ENCODE measurements at regions not wholly inside any gene's neighbourhood (a gene's known extent, or its start where the extent isn't known, plus 50 kb on each side); places are given as distances from the start of the nearest gene placed in this dataset.
A peak's percentile ranks its signal among the peaks of the same experiment; 100 is the strongest.

DNA sequence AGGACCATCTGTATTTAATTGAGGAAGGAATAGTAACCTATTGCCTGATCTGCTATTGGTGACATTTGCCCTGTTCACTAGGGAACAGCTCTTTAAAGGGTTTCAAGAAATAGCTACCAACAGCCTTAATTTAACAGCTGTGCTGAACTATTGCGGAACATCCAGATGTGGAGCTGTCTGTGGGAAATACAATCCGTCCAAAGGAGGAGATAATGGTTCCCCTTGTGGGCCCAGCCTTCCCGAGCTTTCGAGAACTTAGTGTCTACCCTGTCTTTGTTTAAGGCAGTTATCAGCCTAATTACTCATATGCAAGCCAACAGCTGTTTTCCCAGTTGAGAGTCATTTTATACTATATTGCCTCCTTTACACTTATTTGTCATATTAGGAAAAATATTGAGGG lies 398.6 kb downstream of the WDR72 start:
- no peak overlapping the region for H3K27ac ChIP-seq
- no peak for TF ChIP-seq ZFX (IDR thresholded peaks at IDR 0.05)
- TF ChIP-seq, protein P1, sequence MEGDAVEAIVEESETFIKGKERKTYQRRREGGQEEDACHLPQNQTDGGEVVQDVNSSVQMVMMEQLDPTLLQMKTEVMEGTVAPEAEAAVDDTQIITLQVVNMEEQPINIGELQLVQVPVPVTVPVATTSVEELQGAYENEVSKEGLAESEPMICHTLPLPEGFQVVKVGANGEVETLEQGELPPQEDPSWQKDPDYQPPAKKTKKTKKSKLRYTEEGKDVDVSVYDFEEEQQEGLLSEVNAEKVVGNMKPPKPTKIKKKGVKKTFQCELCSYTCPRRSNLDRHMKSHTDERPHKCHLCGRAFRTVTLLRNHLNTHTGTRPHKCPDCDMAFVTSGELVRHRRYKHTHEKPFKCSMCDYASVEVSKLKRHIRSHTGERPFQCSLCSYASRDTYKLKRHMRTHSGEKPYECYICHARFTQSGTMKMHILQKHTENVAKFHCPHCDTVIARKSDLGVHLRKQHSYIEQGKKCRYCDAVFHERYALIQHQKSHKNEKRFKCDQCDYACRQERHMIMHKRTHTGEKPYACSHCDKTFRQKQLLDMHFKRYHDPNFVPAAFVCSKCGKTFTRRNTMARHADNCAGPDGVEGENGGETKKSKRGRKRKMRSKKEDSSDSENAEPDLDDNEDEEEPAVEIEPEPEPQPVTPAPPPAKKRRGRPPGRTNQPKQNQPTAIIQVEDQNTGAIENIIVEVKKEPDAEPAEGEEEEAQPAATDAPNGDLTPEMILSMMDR (conservative IDR thresholded peaks at IDR 0.05), result no peak

DNA sequence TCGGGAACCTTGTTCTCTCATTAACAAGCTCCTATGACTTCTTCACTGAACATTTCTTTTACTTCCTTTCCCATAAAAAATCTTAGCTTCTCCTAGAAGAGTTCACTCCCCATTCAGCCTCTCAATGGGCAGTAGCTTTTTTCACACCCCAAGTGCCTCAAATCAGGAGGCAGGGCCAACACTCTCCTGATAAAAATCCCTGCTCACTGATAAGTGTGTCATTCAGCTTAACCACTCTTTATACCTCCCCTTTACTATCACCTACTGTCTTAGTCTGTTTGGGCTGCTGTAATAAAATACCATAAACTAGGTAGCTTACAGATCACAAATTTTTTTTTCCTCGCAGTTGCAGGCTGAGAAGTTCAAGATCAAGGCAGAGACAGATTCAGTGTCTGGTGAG lies 400.4 kb downstream of the WDR72 start:
- no peak overlapping the region for H3K27ac ChIP-seq
- TF ChIP-seq, protein P1 (conservative IDR thresholded peaks at IDR 0.05), result no peak
- no peak for TF ChIP-seq ZFX (IDR thresholded peaks at IDR 0.05)

DNA sequence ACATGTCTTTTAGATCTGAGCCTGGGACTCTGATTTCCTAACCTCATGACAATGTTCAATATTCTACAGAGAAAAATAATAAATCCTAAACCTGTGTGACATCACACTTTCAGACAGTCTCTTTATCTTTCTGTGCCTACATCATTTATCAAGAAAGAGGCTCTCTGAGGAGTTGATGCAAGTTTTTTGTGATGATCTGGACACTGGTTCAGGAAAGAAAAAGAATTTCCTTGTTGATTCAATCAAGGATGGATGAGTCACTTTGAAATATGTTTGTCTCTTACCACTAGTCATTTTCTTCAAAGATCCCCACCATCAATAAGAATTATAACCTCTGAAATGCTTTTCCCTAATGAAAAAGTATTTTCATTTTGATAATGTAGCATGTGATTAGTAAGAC lies 404.6 kb downstream of the WDR72 start:
- TF ChIP-seq, protein P1 (conservative IDR thresholded peaks at IDR 0.05), result no peak
- no peak for TF ChIP-seq ZFX (IDR thresholded peaks at IDR 0.05)
- no peak overlapping the region for H3K27ac ChIP-seq

GRCh38 chr15:53351373-53351772 lies 408.1 kb downstream of the WDR72 start:
- TF ChIP-seq, protein P1 (conservative IDR thresholded peaks at IDR 0.05), result peak; percentile 9
- no peak for TF ChIP-seq ZFX (IDR thresholded peaks at IDR 0.05)
- no peak overlapping the region for H3K27ac ChIP-seq

GRCh38 chr15:53346583-53346982 lies 412.9 kb downstream of the WDR72 start:
- TF ChIP-seq ZFX (IDR thresholded peaks at IDR 0.05), result no peak
- TF ChIP-seq, protein P1 (conservative IDR thresholded peaks at IDR 0.05), result no peak
- H3K27ac ChIP-seq, result no peak overlapping the region

DNA sequence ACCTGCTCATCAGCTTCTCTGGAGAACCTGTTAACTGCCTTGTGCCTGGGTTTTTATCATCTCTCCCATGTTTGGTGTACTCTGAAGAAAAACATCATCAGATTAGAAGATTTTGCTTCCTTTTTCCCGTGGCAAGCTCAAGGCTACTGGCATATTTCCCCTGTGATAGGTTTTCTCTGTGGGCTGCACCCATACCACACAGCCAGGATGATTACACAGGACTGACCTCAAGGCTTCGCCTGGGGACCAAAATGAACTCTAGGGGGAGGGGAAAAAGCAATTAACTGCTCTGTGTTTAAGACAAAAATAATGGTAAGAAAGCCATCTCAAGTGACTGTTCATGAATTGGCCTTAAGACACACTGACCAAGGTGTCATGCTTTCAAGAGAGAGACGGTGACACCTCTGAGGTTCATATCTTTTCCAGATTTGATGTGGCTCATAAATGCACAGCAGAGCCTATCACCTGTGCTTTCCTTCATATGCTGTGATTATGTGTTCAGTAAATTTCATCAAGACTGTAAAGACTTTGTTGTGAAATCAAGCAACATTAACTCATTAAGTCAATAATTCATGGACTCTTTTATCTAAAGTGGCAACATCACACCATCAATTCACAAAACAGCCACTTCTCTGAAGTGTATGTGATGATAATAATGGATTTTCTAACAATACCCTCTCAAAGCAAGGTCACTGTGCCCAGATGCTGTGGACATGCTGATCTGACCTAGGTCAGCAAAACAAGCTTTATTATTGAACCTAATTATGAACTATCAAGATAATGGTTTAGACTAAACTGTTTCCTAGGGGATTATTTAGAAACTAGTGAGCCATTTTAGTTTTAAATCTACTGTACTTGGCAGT lies 427.9 kb downstream of the WDR72 start:
- no peak for TF ChIP-seq ZFX (IDR thresholded peaks at IDR 0.05)
- TF ChIP-seq, protein P1 (conservative IDR thresholded peaks at IDR 0.05), result no peak
- no peak overlapping the region for H3K27ac ChIP-seq

- TF ChIP-seq, protein P1 (conservative IDR thresholded peaks at IDR 0.05), result no peak
- TF ChIP-seq ZFX (IDR thresholded peaks at IDR 0.05), result no peak
- H3K27ac ChIP-seq, result no peak overlapping the region
Measured at GRCh38 chr15:53328341-53328740, 431.1 kb downstream of the WDR72 start.

Data from C4-2B (cell line).